Umbilical cord (tissue), 1 donor: ENCODE measurements at regions not wholly inside any gene's neighbourhood (a gene's known extent, or its start where the extent isn't known, plus 50 kb on each side); places are given as distances from the start of the nearest gene placed in this dataset.
A peak's percentile ranks its signal among the peaks of the same experiment; 100 is the strongest.

Experiments
- DNase-seq: peaks from one replicate; pipeline ENCODE4 v3.0.0-alpha.2; 2015; ENCODE audit warnings: low spot score

- peak; percentile 17 for DNase-seq
These were observed 88.3 kb upstream of the CCDC68 start for GRCh38 chr18:55047546-55047945.

GRCh38 chr18:55041366-55041765 lies 82.1 kb upstream of the CCDC68 start:
- no peak for DNase-seq

- no peak for DNase-seq
These were observed 78.9 kb upstream of the CCDC68 start for GRCh38 chr18:55038162-55038561.

- DNase-seq = no peak
These were observed 75.5 kb upstream of the CCDC68 start for GRCh38 chr18:55034742-55035141.

GRCh38 chr18:55031979-55032378 lies 72.7 kb upstream of the CCDC68 start:
- DNase-seq = no peak

- DNase-seq = no peak
These were observed 72.3 kb upstream of the CCDC68 start for GRCh38 chr18:55031576-55031975.

- no peak for DNase-seq
These were observed 71.9 kb upstream of the CCDC68 start for GRCh38 chr18:55031164-55031563.

GRCh38 chr18:55024564-55024963 lies 65.3 kb upstream of the CCDC68 start:
- no peak for DNase-seq

- DNase-seq = no peak
These were observed 59.3 kb upstream of the CCDC68 start for GRCh38 chr18:55018602-55019001.

GRCh38 chr18:55014095-55014494 lies 54.8 kb upstream of the CCDC68 start:
- no peak for DNase-seq

GRCh38 chr18:55013685-55014084 lies 54.4 kb upstream of the CCDC68 start:
- no peak for DNase-seq

GRCh38 chr18:55013086-55013485 lies 53.8 kb upstream of the CCDC68 start:
- DNase-seq = no peak

GRCh38 chr18:55012008-55012407 lies 52.7 kb upstream of the CCDC68 start:
- no peak for DNase-seq
